VCaP (cell line): ENCODE measurements at regions not wholly inside any gene's neighbourhood (a gene's known extent, or its start where the extent isn't known, plus 50 kb on each side); places are given as distances from the start of the nearest gene placed in this dataset.

ENCODE experiments used
- H3K27ac ChIP-seq: fragments of 450-650 bp; 2 replicates; pipeline ENCODE4 v1.5.1; 2017
- CTCF ChIP-seq: fragments of 450-650 bp; conservative IDR thresholded peaks from 2 replicates; pipeline ENCODE4 v1.5.1; 2017; ENCODE audit warnings: mild to moderate bottlenecking, moderate library complexity

- TF ChIP-seq CTCF: no peak
- H3K27ac ChIP-seq: no peak overlapping the region
Observed at GRCh38 chr2:59068255-59068654, 827.1 kb upstream of the FANCL start.

GRCh38 chr2:59066787-59067399 is 825.8 kb upstream of the FANCL start:
- no peak for TF ChIP-seq CTCF
- H3K27ac ChIP-seq: no peak overlapping the region

GRCh38 chr2:59047373-59047995 is 806.4 kb upstream of the FANCL start:
- H3K27ac ChIP-seq: no peak overlapping the region
- no peak for TF ChIP-seq CTCF

GRCh38 chr2:59046401-59047372 is 805.6 kb upstream of the FANCL start:
- no peak for TF ChIP-seq CTCF
- no peak overlapping the region for H3K27ac ChIP-seq

- H3K27ac ChIP-seq: no peak overlapping the region
- no peak for TF ChIP-seq CTCF
Observed at GRCh38 chr2:59044736-59045135, 803.6 kb upstream of the FANCL start.

GRCh38 chr2:59041139-59041538 is 800.0 kb upstream of the FANCL start:
- no peak overlapping the region for H3K27ac ChIP-seq
- TF ChIP-seq CTCF: no peak

GRCh38 chr2:59034837-59035236 is 793.7 kb upstream of the FANCL start:
- H3K27ac ChIP-seq: no peak overlapping the region
- TF ChIP-seq CTCF: no peak
